Retina (tissue), 1 donor: ENCODE measurements at regions not wholly inside any gene's neighbourhood (a gene's known extent, or its start where the extent isn't known, plus 50 kb on each side); places are given as distances from the start of the nearest gene placed in this dataset.

Experiments used
- DNase-seq: peaks from one replicate; pipeline ENCODE4 v3.0.0-alpha.2; 2016

GRCh38 chr3:17938313-17938712 is 195.9 kb upstream of the TBC1D5 start:
- DNase-seq, result no peak

- no peak for DNase-seq
Measured at GRCh38 chr3:17936736-17937480, 194.5 kb upstream of the TBC1D5 start.

- no peak for DNase-seq
Measured at GRCh38 chr3:17935222-17935621, 192.8 kb upstream of the TBC1D5 start.

DNA sequence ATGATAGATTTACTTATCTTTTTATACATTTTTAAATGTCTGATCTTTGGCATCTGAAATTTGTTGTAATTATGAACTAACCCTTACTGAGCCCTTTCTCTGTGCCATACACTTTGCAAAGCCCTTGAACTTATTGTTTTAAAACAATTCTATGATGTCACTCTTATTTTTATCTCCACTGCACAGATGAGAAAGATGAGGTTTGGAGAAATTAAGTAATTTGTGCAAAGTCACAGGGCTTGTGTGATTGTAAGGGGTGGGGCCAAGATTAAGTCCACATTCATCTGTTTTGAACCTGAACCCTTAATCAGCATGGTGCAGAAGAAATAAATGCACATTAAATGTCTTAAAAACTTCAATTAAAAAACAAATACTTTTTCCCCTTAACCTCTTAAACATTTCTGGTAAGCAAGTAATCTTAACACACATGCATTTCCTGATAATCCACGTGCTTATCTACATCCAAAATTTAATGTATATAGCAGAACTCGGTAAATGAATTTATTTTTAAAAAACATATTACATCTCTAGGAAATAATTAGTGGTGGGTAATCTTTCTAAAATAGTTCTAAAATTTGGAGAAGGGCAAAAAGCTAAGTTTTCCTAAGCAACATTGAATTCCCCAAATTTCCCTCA is 189.8 kb upstream of the TBC1D5 start:
- no peak for DNase-seq

- no peak for DNase-seq
Measured at GRCh38 chr3:17931131-17931530, 188.7 kb upstream of the TBC1D5 start.

DNA sequence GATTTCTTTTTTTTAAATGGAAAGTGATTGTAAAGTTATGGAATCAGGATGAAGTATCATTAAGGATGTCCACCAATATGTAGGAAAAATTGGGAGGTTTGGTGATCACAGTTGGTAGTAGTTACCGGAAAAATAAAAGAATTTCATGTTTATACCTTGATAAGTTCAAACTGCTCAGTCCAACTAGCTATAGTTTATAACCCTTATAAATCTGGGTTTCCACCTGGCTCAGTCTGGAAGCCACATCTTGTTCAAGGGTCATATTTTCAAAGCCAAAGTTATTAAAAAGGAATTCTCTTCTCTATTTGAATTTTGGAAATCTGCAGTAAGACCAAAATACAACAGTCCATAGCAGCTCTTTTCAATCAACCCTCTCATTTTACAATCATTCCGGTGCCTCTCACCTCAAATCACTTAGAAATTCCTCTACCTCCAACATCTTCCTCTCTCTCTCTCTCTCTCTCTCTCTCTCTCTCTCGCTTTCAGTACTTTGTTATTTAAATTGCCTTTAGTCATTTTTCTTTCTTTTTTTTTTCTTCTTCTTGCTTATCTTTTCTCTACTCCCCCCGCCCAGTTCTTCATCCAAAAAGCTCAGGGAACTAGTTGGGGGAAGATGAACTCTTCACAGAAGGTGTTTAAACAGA is 186.2 kb upstream of the TBC1D5 start:
- no peak for DNase-seq

DNA sequence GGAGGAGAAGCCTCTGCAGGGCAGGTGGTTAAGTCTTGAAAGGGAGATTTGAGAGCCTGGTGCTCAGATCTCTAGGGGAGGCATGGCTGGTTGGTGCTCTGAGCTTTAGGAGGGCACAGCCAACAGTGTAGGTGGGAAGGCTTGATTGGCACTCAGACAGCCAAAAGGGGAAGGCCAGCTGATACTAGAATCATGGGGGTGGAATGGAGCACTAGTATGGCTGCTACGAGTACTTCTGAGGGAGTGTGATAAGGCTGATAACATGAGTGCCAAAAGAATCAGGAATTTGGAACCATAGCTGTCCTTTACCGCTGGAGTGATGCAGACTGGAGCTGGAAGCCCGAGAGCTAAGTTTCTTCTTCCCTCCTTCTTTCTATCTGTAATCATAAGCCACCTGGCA is 184.6 kb upstream of the TBC1D5 start:
- no peak for DNase-seq

- DNase-seq, result no peak
Measured at GRCh38 chr3:17915341-17915740, 172.9 kb upstream of the TBC1D5 start.

- DNase-seq, result no peak
Measured at GRCh38 chr3:17913359-17913758, 170.9 kb upstream of the TBC1D5 start.

DNA sequence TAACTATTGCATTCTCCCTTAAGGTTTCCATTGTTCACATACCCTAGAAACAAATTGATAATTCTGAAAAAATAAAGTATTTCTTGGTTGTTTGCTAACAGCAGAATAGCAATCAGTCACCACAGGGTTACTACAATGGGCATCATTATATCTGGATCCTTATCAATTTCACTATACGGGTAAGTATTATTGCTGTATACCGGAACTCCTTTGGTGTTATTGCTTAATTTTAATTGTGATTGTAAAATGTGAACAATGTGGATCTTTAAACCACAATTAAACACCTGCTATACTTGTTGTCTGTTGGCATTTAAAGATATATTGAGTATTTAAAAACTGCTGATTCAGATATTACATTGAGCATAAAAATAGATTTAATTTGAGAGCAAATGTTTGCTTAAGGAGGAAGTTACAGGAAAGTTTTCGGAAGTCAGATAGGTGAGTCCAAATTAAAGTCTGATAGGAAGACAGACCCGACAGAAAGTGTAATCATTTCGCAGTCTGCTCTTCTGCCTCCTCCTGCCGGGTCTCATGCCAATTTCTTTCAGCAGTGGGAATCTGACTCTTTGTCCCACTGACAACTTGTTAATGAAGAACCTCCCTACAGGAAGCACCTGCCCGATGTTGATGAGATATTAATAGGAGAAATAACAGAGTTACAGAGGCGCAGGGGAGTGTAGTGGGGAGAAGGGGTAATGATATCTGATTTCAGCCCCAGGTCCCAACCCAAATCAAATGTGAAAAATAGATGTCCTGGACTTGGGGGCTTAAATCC is 169.7 kb upstream of the TBC1D5 start:
- no peak for DNase-seq

- no peak for DNase-seq
Measured at GRCh38 chr3:17910922-17911321, 168.5 kb upstream of the TBC1D5 start.

- DNase-seq, result no peak
Measured at GRCh38 chr3:17909714-17910113, 167.3 kb upstream of the TBC1D5 start.

DNA sequence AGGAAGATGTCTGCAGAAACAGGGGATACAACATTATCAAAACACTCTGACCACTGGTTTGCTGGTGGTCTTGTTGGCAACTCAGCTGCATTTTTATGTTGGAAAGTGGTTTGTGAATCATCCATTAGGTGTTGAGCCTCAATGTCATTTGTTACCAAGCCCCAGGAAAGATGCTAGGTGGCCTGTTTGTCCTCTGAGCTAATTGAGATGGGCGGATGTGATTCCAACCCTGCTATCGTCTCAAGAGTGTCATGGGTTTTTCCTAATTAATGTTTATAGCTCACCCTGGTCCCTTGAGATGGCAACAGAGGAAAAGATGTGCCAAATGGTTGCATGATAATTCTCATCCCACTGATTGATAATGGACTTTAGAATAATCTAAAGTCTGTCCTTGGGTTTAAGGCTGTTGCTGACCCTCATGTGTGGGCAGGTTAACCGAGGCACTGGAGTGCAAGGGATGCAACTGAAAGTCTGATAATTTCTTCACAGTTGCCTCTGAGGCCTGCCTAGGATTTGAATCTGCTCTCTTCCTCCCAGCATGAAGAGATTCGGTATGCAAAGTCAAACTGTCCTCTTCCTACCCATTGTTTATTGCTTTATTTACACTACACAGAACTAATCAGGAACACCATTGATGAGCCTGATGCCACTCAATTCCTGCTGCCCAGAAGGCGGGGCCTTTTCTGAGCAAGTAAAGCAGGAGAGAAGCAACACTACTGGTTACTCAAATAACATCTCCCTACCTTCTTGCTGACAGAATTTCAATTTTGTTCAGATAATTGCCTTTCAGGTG is 166.2 kb upstream of the TBC1D5 start:
- no peak for DNase-seq

DNA sequence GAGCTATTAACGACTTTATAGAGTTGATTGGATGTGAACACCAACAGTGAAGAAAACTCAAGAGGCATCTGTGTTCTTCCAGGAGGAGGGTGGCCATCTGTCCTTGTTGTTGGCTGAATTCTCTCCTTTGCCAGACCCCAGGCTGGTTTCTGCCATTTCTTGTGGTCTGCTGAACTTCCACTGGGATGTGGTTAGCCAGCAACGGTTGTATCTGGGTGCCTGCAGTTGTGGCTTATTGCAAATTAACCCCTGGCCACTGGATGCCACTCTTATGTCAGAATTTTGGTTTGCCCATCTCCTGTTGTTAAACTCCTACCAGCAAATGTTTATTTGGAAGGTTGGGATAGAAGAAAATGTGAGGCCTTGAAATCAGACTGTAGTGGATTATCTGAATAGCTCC is 163.6 kb upstream of the TBC1D5 start:
- DNase-seq, result no peak

DNA sequence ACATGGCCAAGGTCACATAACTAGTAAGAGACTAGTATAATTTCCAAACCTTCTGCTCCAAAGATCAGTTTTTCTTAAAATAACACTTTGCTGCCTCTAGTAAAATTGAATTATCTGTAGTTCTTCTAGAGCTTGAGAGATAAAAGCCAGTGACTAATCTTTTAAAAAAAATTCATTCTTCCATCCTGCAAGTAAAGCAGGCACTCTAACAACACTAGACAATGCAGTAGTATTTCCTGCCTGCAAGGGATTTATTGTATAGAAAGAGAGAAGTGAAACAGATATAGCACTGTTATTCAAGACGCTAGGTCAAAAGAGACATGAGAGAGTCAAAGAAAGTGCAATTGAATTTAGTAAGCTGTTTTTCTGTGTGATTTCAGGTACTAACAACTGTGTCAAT is 159.5 kb upstream of the TBC1D5 start:
- no peak for DNase-seq

DNA sequence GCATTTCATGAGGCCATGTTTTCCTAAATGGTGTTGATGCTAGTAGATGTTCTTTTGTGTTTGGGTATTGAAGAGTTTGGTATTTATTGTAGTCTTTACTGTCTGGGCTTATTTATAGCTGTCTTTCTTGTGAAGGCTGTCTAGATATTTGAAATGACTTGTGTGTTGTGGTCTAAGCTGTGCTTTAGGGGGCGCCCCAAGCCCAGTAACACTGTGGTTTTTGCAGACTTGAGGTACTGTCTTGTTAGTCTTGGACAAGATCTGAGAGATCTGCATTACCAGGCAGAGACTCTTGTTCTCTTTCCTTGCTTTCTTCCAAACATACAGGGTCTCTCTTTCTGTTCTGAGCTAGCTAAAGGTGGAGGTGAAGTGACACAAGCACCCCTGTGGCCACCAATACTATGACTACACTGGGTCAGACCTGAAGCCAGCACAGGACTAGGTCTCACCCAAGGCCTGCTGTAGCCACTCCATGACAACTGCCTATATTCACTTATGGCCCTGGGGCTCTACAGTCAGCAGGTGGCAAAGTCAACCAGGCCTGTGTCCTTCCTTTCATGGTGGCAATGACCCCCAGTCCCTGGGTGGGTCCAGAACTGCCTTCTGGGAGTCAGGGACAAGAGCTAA is 152.1 kb upstream of the TBC1D5 start:
- no peak for DNase-seq

DNA sequence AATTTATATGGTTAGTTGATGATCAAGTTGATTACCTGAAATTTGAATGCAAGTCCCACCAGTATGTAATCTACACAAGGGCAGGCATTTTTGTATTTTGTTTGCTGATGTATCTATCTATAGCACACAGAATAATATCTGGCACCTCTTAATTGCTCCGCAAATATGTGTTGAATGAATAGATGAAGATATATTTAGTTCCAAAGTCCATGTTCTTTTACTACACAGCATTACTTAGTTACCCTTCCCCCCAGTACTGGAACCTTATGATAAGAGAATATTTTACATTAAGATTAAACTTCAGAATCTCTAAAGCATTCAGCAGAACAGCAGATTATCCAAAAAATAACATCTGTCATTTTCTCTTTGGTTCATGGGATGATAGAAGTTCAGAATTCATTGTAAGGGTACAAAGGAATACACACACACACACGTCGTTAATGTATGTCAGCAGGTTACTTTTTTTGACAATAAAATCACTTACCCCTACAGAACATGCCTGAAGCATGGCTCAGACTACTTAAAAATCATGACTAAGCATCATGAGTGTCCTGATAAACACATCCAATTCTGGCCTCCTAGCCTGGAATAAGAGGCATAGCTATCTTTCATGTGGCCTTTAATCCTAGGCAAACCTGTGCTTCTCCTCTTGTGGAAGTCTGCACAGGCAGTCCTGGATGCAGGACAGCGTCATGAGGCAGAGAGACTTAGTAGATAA is 148.9 kb upstream of the TBC1D5 start:
- no peak for DNase-seq

GRCh38 chr3:17885986-17886385 is 143.6 kb upstream of the TBC1D5 start:
- DNase-seq, result no peak

DNA sequence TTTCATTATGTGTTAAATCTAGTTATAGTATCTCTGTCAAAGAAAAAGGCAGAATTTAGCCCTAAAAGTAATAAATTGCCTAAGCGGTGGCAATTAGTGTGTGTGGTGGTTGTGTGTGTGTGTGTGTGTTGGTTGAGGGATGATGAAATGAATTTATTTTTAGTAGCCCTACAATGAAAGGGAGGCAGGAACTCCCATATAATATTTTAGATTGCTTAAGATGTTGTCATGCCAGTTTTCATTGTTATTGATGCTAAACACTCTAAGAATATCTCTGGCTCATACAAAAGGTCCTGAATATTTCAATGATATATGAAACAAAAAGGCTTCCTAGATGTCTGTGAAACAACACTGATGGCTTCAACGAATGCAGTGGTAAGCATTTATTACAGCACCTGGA is 140.6 kb upstream of the TBC1D5 start:
- no peak for DNase-seq

DNA sequence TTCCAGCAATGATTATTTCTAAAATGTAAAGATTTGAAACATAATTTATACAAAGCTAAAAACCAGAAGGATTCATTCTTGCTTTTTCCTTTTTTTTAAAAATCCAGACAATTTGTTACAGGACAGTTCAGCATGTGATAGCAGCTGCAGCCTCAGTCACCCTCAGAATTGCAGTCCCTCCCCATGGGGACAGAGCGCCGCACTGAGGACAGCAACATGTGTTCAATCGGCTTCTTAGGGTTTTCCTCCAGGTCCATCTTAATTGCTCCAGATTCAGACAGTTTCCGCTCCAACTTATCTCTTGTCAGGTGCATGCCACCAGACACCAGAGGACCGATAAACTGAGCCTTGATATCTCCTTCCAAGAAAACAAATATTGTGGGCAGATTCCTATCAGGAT is 134.9 kb upstream of the TBC1D5 start:
- no peak for DNase-seq

- no peak for DNase-seq
Measured at GRCh38 chr3:17874636-17875035, 132.2 kb upstream of the TBC1D5 start.

GRCh38 chr3:17872457-17872856 is 130.0 kb upstream of the TBC1D5 start:
- no peak for DNase-seq
